DOHH2 (cell line): ENCODE measurements at regions not wholly inside any gene's neighbourhood (a gene's known extent, or its start where the extent isn't known, plus 50 kb on each side); places are given as distances from the start of the nearest gene placed in this dataset.

Experiments
- EZH2phosphoT487 ChIP-seq: fragments of 200-600 bp; sonication (generic); IDR thresholded peaks from 2 replicates; pipeline ENCODE4 v1.6.1; 2017; ENCODE audit warnings: borderline replicate concordance, mild to moderate bottlenecking, antibody characterized with exemption, low read length, moderate library complexity, mixed read lengths
- TF ChIP-seq, protein P1 (sequence below): fragments of 200-600 bp; sonication (generic); IDR thresholded peaks from one replicate; pipeline ENCODE4 v1.5.1; 2014; ENCODE audit warnings: antibody characterized with exemption, mild to moderate bottlenecking, low read depth, low read length; ENCODE audit not compliant: poor library complexity, severe bottlenecking

DNA sequence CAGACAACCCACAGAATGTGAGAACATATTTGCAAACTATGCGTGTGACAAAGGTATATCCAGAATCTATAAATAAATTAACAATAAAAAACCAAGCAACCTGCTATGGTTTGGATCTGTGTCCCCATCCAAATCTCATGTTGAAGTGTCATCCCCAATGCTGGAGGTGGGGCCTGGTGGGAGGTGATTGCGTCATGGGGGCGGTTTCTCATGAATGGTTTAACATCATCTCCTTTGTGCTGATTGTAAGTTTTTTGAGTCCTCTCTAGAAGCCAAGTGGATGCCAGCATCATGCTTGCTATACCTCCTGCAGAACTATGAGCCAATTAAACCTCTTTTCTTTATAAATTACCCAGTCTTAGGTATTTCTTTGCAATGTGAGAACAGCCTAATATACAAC, 335.4 kb downstream of the MAN2A1 start:
- TF ChIP-seq EZH2phosphoT487, result no peak
- TF ChIP-seq, protein P1, sequence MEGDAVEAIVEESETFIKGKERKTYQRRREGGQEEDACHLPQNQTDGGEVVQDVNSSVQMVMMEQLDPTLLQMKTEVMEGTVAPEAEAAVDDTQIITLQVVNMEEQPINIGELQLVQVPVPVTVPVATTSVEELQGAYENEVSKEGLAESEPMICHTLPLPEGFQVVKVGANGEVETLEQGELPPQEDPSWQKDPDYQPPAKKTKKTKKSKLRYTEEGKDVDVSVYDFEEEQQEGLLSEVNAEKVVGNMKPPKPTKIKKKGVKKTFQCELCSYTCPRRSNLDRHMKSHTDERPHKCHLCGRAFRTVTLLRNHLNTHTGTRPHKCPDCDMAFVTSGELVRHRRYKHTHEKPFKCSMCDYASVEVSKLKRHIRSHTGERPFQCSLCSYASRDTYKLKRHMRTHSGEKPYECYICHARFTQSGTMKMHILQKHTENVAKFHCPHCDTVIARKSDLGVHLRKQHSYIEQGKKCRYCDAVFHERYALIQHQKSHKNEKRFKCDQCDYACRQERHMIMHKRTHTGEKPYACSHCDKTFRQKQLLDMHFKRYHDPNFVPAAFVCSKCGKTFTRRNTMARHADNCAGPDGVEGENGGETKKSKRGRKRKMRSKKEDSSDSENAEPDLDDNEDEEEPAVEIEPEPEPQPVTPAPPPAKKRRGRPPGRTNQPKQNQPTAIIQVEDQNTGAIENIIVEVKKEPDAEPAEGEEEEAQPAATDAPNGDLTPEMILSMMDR, result no peak
